Glutamatergic neuron (in vitro differentiated cells): ENCODE measurements at regions not wholly inside any gene's neighbourhood (a gene's known extent, or its start where the extent isn't known, plus 50 kb on each side); places are given as distances from the start of the nearest gene placed in this dataset.

ENCODE experiments used
- DNase-seq: peaks from one replicate; pipeline ENCODE4 v3.0.0; 2022
- H3K27ac Mint-ChIP-seq: one replicate; pipeline ENCODE4 v1.8.0; 2020; ENCODE audit warnings: mild to moderate bottlenecking, mixed read lengths, inconsistent platforms; ENCODE audit not compliant: unreplicated experiment
- H3K27me3 Mint-ChIP-seq: one replicate; pipeline ENCODE4 v1.8.0; 2020; ENCODE audit warnings: mild to moderate bottlenecking, moderate library complexity, mixed read lengths, inconsistent platforms; ENCODE audit not compliant: unreplicated experiment
- H3K36me3 Mint-ChIP-seq: one replicate; pipeline ENCODE4 v1.8.0; 2020; ENCODE audit warnings: mild to moderate bottlenecking, mixed read lengths, inconsistent platforms; ENCODE audit not compliant: unreplicated experiment
- H3K4me1 Mint-ChIP-seq: one replicate; pipeline ENCODE4 v1.8.0; 2020; ENCODE audit warnings: mild to moderate bottlenecking, low read depth, mixed read lengths, inconsistent platforms; ENCODE audit not compliant: unreplicated experiment
- H3K4me3 Mint-ChIP-seq: one replicate; pipeline ENCODE4 v1.8.0; 2020; ENCODE audit warnings: mild to moderate bottlenecking, mixed read lengths, inconsistent platforms; ENCODE audit not compliant: unreplicated experiment
- H3K9me3 Mint-ChIP-seq: one replicate; pipeline ENCODE4 v1.8.0; 2020; ENCODE audit warnings: mild to moderate bottlenecking, moderate library complexity, mixed read lengths, inconsistent platforms; ENCODE audit not compliant: unreplicated experiment
- TF ChIP-seq, protein P1 (sequence below): fragments of 200-600 bp; sonication (generic); IDR thresholded peaks from one replicate; pipeline ENCODE4 v1.5.0; 2021; ENCODE audit not compliant: partially characterized antibody, unreplicated experiment

DNA sequence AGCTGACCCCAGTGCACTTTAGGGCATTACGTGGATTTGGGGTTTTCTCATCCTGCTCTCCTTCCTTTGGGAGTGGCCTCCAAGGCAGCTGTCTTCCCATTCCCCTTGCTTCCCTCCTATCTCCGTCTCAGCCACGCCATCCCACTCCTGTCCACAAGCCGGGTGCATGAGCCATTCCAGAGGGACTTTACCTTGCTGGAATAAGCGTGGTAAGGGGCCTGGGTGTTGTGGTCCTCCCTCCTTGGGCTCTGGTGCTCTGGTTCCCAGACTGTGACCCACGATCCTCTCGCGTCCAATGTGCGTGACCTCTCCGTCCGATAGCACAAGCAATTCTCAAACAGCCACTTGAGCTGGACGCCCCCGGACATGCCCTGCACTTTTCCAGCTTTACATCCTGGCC is 60.6 kb upstream of the NKX2-2 start:
- H3K27me3 Mint-ChIP-seq: no peaks in the 10 kb centered on the region
- no peak for DNase-seq
- no peak overlapping the region for H3K27ac Mint-ChIP-seq
- no peak overlapping the region for H3K4me3 Mint-ChIP-seq
- no peaks in the 10 kb centered on the region for H3K9me3 Mint-ChIP-seq
- no peaks in the 10 kb centered on the region for H3K4me1 Mint-ChIP-seq
- TF ChIP-seq, protein P1, sequence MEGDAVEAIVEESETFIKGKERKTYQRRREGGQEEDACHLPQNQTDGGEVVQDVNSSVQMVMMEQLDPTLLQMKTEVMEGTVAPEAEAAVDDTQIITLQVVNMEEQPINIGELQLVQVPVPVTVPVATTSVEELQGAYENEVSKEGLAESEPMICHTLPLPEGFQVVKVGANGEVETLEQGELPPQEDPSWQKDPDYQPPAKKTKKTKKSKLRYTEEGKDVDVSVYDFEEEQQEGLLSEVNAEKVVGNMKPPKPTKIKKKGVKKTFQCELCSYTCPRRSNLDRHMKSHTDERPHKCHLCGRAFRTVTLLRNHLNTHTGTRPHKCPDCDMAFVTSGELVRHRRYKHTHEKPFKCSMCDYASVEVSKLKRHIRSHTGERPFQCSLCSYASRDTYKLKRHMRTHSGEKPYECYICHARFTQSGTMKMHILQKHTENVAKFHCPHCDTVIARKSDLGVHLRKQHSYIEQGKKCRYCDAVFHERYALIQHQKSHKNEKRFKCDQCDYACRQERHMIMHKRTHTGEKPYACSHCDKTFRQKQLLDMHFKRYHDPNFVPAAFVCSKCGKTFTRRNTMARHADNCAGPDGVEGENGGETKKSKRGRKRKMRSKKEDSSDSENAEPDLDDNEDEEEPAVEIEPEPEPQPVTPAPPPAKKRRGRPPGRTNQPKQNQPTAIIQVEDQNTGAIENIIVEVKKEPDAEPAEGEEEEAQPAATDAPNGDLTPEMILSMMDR: no peak
- H3K36me3 Mint-ChIP-seq: no peaks in the 10 kb centered on the region

DNA sequence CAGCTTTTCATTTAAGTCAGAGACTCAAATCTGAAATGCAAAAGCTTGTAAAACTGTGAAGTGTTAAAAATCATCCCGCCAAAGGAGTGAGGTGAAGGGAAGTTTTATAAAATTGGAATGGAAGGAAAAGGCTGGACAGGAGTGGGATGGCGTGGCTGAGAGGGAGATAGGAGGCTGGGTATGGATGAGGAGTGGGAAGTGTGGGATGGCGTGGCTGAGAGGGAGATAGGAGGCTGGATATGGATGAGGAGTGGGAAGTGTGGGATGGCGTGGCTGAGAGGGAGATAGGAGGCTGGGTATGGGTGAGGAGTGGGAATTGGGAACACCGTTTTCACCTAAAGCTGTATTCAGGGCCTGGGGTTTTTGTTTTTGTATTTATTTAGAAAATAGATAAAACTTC is 59.4 kb upstream of the NKX2-2 start:
- Mint-ChIP-seq H3K27me3 (no peaks in the 10 kb centered on the region), H3K27ac (no peak overlapping the region), H3K36me3 (no peaks in the 10 kb centered on the region), H3K4me1 (no peaks in the 10 kb centered on the region), H3K9me3 (no peaks in the 10 kb centered on the region), H3K4me3 (no peak overlapping the region)
- DNase-seq: no peak
- TF ChIP-seq, protein P1: no peak

DNA sequence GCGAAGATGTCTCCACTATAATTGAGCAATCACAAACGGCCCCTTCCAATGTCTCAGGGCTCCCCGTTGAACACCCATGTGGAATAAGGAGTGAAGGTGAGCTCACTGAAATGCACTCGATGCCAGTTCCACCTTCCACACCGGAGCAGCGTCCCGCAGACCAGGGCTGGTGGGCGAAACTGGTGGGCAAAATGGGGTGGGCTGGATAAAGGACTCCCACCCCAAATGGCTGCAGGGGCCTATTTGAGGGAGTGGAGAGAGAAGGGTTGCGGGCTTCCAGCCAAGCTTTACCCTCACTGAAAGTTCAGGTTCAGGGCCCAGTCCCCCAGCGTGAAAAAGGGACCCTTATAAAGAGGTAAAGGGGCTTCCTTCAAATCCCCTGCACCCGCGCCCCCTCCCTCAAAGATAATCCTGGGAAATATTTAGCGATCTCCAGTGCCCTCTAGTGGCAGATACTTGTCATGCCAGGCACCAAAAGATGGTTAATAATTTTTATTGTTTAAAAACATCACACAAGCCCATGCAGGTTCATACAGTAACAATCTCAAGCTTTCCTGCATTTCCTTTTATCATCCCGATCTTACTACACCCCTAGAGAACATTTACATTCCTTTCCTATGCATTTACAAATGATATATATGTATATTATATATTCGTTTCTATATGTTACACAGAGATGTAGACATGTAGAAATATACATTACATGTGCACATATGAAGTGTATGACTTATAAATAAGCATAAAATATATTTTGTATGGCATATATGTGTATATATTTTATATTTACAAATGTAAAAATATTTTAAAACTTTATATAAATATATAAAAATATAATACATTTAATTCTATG is 58.2 kb upstream of the NKX2-2 start:
- Mint-ChIP-seq H3K27ac (no peak overlapping the region), H3K4me1 (no peaks in the 10 kb centered on the region), H3K4me3 (no peak overlapping the region), H3K27me3 (no peaks in the 10 kb centered on the region), H3K9me3 (no peaks in the 10 kb centered on the region), H3K36me3 (no peaks in the 10 kb centered on the region)
- TF ChIP-seq, protein P1: peak; percentile 98
- DNase-seq: no peak

DNA sequence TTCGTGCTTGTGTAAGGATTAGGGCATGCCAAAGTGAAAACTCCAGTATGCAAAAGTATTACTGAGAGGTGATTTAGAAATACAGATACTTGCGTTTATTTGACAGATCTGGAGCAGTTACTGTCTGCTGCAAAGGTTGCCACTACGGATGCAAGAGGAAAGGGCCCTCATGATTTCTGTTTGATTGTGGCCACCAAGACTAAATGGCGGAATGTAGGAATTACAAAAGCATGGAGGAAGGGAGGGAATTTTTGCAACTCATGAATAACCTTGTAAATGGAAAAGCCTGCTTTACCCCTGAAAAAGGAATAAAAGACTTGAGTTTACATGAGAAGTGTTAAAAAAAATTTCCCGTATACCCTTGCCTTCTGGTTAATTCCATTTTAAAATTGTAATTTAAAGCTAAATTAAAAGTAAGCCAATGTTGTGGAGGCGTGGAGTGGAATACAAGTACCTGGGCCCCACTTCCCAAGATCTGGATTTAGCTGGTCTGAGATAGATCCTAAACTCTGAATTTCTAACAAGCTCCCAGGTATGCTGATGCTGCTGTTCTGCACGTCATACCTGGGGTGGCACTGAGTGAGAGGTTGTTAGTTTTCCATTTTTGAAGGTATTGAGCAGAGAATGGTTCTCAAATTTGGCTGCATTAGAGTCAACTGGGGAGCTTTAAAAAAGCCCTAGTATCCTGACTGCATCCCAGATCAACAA is 56.6 kb upstream of the NKX2-2 start:
- Mint-ChIP-seq H3K36me3 (no peaks in the 10 kb centered on the region), H3K4me3 (no peak overlapping the region), H3K9me3 (no peaks in the 10 kb centered on the region), H3K27me3 (no peaks in the 10 kb centered on the region), H3K27ac (no peak overlapping the region), H3K4me1 (no peaks in the 10 kb centered on the region)
- TF ChIP-seq, protein P1: no peak
- DNase-seq: no peak

DNA sequence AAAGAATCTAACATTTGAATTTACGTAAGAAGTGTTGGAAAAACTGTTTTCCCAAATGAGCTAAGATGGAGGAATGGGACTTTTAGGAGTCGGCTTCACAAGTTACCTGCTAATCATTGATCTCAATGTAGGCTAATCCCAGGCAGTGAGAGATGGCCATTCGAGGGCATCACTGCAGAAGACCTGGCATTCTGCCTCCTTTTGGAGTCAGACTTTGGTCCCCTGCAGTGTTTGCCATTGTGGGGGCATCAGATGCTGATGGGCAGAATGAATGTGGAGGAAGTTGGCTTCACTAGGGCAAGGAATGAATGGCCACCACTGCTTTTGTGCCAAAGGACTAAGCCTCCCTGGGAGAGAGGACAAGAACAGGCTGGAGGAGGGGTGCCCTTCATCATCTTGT is 55.7 kb upstream of the NKX2-2 start:
- H3K27ac Mint-ChIP-seq: no peak overlapping the region
- no peaks in the 10 kb centered on the region for H3K9me3 Mint-ChIP-seq
- no peak overlapping the region for H3K4me3 Mint-ChIP-seq
- H3K4me1 Mint-ChIP-seq: no peaks in the 10 kb centered on the region
- no peak for DNase-seq
- H3K36me3 Mint-ChIP-seq: no peaks in the 10 kb centered on the region
- no peaks in the 10 kb centered on the region for H3K27me3 Mint-ChIP-seq
- TF ChIP-seq, protein P1: no peak
